ENCODE measurements at regions not wholly inside any gene's neighbourhood (a gene's known extent, or its start where the extent isn't known, plus 50 kb on each side); places are given as distances from the start of the nearest gene placed in this dataset.

GRCh38 chr3:21159543-21159906, 591.5 kb downstream of the ZNF385D start:
- TF ChIP-seq CTCF (tag by site-specific recombination; IDR thresholded peaks at IDR 0.05): no peak
- TF ChIP-seq ZNF488 (tag by site-specific recombination; IDR thresholded peaks at IDR 0.05): no peak
- no peak for TF ChIP-seq ZNF837 (tag by site-specific recombination; IDR thresholded peaks at IDR 0.05)
- TF ChIP-seq ZNF394 (tag by site-specific recombination; IDR thresholded peaks at IDR 0.05; ENCODE audit: borderline replicate concordance): no peak
- TF ChIP-seq ZNF292 (tag by site-specific recombination; IDR thresholded peaks at IDR 0.05; ENCODE audit: borderline replicate concordance, low read depth): no peak
- no peak for TF ChIP-seq ZNF843 (tag by site-specific recombination; IDR thresholded peaks at IDR 0.05)
- no peak for TF ChIP-seq ZNF792 (tag by site-specific recombination; IDR thresholded peaks at IDR 0.05)
- no peak for TF ChIP-seq ZNF423 (tag by site-specific recombination; IDR thresholded peaks at IDR 0.05)
